Osteoblast (primary cell): ENCODE measurements at regions not wholly inside any gene's neighbourhood (a gene's known extent, or its start where the extent isn't known, plus 50 kb on each side); places are given as distances from the start of the nearest gene placed in this dataset.

Source experiments
- DNase-seq: peaks from one replicate; pipeline ENCODE4 v3.0.0; 2011; ENCODE audit warnings: low spot score, mixed read lengths; ENCODE audit not compliant: insufficient read length; ENCODE audit errors: missing footprints
- H2AFZ ChIP-seq: 2 replicates; pipeline ENCODE4 v1.6.0; 2011; ENCODE audit warnings: mild to moderate bottlenecking, low read length
- H3K27ac ChIP-seq: 2 replicates; pipeline ENCODE4 v1.5.1; 2011; ENCODE audit warnings: mild to moderate bottlenecking, low read depth, low read length, moderate library complexity
- H3K27me3 ChIP-seq: 2 replicates; pipeline ENCODE4 v1.6.0; 2012; ENCODE audit warnings: mild to moderate bottlenecking, control low read depth, inconsistent platforms, low read length, moderate library complexity; ENCODE audit not compliant: insufficient read depth
- H3K36me3 ChIP-seq: 2 replicates; pipeline ENCODE4 v1.5.1; 2011; ENCODE audit warnings: mild to moderate bottlenecking, low read length, control low read depth, moderate library complexity; ENCODE audit not compliant: insufficient read depth
- H3K4me1 ChIP-seq: 2 replicates; pipeline ENCODE4 v1.5.1; 2011; ENCODE audit warnings: mild to moderate bottlenecking, low read length, control low read depth, moderate library complexity; ENCODE audit not compliant: insufficient read depth
- H3K4me2 ChIP-seq: 2 replicates; pipeline ENCODE4 v1.6.0; 2011; ENCODE audit warnings: mild to moderate bottlenecking, low read length; ENCODE audit not compliant: insufficient read depth
- H3K4me3 ChIP-seq: fragments of 200-600 bp; sonication (generic); 3 replicates; pipeline ENCODE4 v1.5.1; 2012; ENCODE audit warnings: mild to moderate bottlenecking, low read length, inconsistent platforms; ENCODE audit not compliant: insufficient read depth
- H3K79me2 ChIP-seq: 2 replicates; pipeline ENCODE4 v1.6.0; 2012; ENCODE audit warnings: mild to moderate bottlenecking, low read length, control low read depth, inconsistent platforms; ENCODE audit not compliant: insufficient read depth
- H3K9me3 ChIP-seq: 2 replicates; pipeline ENCODE4 v1.5.1; 2011; ENCODE audit warnings: low read depth, low read length, control low read depth
- H4K20me1 ChIP-seq: 2 replicates; pipeline ENCODE4 v1.6.0; 2012; ENCODE audit warnings: mild to moderate bottlenecking, low read length, control low read depth; ENCODE audit not compliant: insufficient read depth
- TF ChIP-seq, protein P1 (sequence below): IDR thresholded peaks from 2 replicates; pipeline ENCODE4 v1.5.1; 2011; ENCODE audit warnings: mild to moderate bottlenecking, low read depth, low read length, moderate library complexity; ENCODE audit errors: extremely low read depth

DNA sequence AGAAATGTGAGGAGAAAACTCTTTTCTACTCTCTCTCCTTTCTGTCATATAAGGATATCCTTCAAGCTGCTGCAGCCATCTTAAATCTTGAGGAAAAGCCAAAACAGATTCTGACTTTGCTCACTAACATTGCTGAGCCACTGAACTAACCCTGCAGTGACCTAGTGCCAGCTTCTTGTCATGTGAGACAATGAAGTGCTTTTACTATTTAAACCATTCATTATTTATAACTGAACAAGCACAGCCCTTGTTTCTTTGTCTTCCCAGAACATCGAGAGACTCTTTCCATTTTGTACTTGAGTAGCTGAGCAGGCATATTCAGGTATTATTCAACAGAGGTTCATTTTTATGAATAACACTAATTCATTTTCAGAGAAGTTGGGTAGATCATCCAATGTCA is 455.0 kb upstream of the TMPO start:
- TF ChIP-seq, protein P1, sequence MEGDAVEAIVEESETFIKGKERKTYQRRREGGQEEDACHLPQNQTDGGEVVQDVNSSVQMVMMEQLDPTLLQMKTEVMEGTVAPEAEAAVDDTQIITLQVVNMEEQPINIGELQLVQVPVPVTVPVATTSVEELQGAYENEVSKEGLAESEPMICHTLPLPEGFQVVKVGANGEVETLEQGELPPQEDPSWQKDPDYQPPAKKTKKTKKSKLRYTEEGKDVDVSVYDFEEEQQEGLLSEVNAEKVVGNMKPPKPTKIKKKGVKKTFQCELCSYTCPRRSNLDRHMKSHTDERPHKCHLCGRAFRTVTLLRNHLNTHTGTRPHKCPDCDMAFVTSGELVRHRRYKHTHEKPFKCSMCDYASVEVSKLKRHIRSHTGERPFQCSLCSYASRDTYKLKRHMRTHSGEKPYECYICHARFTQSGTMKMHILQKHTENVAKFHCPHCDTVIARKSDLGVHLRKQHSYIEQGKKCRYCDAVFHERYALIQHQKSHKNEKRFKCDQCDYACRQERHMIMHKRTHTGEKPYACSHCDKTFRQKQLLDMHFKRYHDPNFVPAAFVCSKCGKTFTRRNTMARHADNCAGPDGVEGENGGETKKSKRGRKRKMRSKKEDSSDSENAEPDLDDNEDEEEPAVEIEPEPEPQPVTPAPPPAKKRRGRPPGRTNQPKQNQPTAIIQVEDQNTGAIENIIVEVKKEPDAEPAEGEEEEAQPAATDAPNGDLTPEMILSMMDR = no peak
- Histone ChIP-seq H3K36me3 (no peaks in the 10 kb centered on the region), H2AFZ (no peak overlapping the region), H3K4me3 (no peak overlapping the region), H3K4me2 (no peak overlapping the region), H3K9me3 (peaks cover 3% of the 10 kb centered on the region), H3K4me1 (no peaks in the 10 kb centered on the region), H3K27me3 (no peaks in the 10 kb centered on the region), H4K20me1 (no peaks in the 10 kb centered on the region), H3K27ac (no peak overlapping the region), H3K79me2 (no peaks in the 10 kb centered on the region)
- DNase-seq = no peak

DNA sequence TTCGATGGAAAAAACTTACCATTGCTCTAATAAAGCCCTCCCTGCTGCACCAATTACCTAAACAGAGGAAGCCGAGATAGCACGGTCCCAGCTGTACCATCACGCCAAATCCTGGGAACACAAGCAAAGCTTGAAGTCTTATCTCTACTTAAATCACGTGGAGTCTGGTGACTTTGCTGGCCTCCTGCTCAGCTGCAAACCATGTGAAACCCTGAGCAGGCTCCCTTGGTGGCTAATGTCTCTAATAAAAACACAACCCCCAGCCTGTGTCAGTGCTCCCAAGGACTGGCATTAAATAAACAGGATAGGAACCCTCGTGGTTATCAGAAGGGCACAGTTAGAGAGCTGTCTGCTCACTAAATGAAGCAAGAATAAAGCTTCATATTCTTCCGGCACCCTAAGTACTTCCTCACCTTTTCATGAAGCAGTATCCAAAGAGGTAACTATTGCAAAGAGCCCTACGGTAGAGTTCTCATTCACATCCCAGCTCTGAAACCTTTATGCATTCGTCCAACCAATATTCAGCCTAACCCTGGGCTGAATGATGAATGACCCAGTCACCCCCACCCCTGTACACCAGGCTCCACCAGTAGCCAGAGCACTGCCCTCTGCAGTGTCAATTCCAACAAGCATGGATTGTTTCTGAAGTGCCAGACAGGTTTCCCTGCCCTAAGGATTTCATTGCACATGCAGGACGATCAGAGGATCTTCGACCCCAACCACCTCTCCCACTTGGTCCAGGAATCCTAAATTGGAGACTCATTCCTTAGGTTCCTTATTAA is 452.7 kb upstream of the TMPO start:
- H3K4me2 ChIP-seq = no peak overlapping the region
- TF ChIP-seq, protein P1 = no peak
- no peaks in the 10 kb centered on the region for H3K36me3 ChIP-seq

DNA sequence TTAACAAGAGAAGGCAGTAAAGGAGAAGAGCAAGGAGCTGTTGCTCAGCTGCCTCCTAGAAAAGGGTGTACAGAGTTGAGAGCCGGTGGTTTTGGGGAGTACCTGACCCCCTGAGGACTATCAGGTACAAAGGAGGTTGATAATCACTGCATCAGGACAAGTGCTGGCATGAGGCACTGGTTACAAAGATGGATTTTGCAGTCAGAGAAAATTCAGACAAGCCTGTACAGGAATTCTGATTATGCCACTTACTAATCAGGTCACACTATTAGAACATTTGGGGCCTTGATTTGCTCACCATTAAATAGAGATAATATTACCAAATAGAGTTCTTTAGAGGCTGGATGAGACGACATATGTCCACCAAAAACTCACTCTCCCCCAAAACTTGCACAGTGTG is 450.9 kb upstream of the TMPO start:
- no peak for DNase-seq
- Histone ChIP-seq H3K36me3 (no peaks in the 10 kb centered on the region), H3K4me2 (no peak overlapping the region), H3K27me3 (no peaks in the 10 kb centered on the region), H3K4me3 (no peak overlapping the region), H3K79me2 (no peaks in the 10 kb centered on the region), H2AFZ (no peak overlapping the region), H3K27ac (no peak overlapping the region), H3K9me3 (peaks cover 3% of the 10 kb centered on the region), H3K4me1 (no peaks in the 10 kb centered on the region), H4K20me1 (no peaks in the 10 kb centered on the region)
- TF ChIP-seq, protein P1 = no peak

More for the DNA sequence above, 452.7 kb upstream of the TMPO start:
- H3K79me2 ChIP-seq = no peaks in the 10 kb centered on the region
- no peaks in the 10 kb centered on the region for H4K20me1 ChIP-seq
- no peaks in the 10 kb centered on the region for H3K27me3 ChIP-seq
- H3K4me1 ChIP-seq = no peaks in the 10 kb centered on the region
- H3K27ac ChIP-seq = no peak overlapping the region
- H2AFZ ChIP-seq = no peak overlapping the region
- no peak for DNase-seq
- H3K9me3 ChIP-seq = peaks cover 3% of the 10 kb centered on the region
- H3K4me3 ChIP-seq = no peak overlapping the region

GRCh38 chr12:98067795-98068194 is 447.6 kb upstream of the TMPO start:
- Histone ChIP-seq H3K9me3 (peaks cover 3% of the 10 kb centered on the region), H2AFZ (no peak overlapping the region), H3K79me2 (no peaks in the 10 kb centered on the region), H3K27ac (no peak overlapping the region), H3K27me3 (no peaks in the 10 kb centered on the region), H4K20me1 (no peaks in the 10 kb centered on the region), H3K36me3 (no peaks in the 10 kb centered on the region), H3K4me3 (no peak overlapping the region), H3K4me1 (no peaks in the 10 kb centered on the region), H3K4me2 (no peak overlapping the region)
- DNase-seq = no peak
- TF ChIP-seq, protein P1 = no peak
